AG08395 (cell line): ENCODE measurements at regions not wholly inside any gene's neighbourhood (a gene's known extent, or its start where the extent isn't known, plus 50 kb on each side); places are given as distances from the start of the nearest gene placed in this dataset.
"Not testable (repeated sequence)": the region's sequence is repeated elsewhere in the genome, so short reads cannot be mapped to it uniquely, and the experiment has no call there.

Experiments used
- DNase-seq: peaks from one replicate; pipeline ENCODE4 v3.0.0; 2012; ENCODE audit warnings: mixed read lengths, low spot score

- not testable (repeated sequence) for DNase-seq
Observed at GRCh38 chr14:52122163-52122562, 53.3 kb upstream of the NID2 start.

GRCh38 chr14:52121441-52121840 is 52.6 kb upstream of the NID2 start:
- DNase-seq: no peak

GRCh38 chr14:52119030-52119429 is 50.2 kb upstream of the NID2 start:
- DNase-seq: no peak
